Hepatocyte (in vitro differentiated cells): ENCODE measurements at regions not wholly inside any gene's neighbourhood (a gene's known extent, or its start where the extent isn't known, plus 50 kb on each side); places are given as distances from the start of the nearest gene placed in this dataset.

Experiments
- EZH2 ChIP-seq: fragments of 200-600 bp; sonication (generic); IDR thresholded peaks from 2 replicates; pipeline ENCODE4 v1.6.1; 2016; ENCODE audit warnings: antibody characterized with exemption, mild to moderate bottlenecking, borderline replicate concordance
- EZH2phosphoT487 ChIP-seq: fragments of 200-600 bp; sonication (generic); IDR thresholded peaks from one replicate; pipeline ENCODE4 v1.6.1; 2018; ENCODE audit warnings: antibody characterized with exemption, mild to moderate bottlenecking, low read depth, moderate library complexity; ENCODE audit not compliant: unreplicated experiment, severe bottlenecking
- TF ChIP-seq, protein P1 (sequence below): fragments of 200-600 bp; sonication (generic); IDR thresholded peaks from 2 replicates; pipeline ENCODE4 v1.5.1; 2016; ENCODE audit warnings: antibody characterized with exemption, mild to moderate bottlenecking; ENCODE audit not compliant: poor library complexity

- TF ChIP-seq, protein P1, sequence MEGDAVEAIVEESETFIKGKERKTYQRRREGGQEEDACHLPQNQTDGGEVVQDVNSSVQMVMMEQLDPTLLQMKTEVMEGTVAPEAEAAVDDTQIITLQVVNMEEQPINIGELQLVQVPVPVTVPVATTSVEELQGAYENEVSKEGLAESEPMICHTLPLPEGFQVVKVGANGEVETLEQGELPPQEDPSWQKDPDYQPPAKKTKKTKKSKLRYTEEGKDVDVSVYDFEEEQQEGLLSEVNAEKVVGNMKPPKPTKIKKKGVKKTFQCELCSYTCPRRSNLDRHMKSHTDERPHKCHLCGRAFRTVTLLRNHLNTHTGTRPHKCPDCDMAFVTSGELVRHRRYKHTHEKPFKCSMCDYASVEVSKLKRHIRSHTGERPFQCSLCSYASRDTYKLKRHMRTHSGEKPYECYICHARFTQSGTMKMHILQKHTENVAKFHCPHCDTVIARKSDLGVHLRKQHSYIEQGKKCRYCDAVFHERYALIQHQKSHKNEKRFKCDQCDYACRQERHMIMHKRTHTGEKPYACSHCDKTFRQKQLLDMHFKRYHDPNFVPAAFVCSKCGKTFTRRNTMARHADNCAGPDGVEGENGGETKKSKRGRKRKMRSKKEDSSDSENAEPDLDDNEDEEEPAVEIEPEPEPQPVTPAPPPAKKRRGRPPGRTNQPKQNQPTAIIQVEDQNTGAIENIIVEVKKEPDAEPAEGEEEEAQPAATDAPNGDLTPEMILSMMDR = no peak
- TF ChIP-seq EZH2phosphoT487 (no peak), EZH2 (no peak)
Measured at GRCh38 chr14:52129721-52130120, 60.9 kb upstream of the NID2 start.
